ENCODE measurements at regions not wholly inside any gene's neighbourhood (a gene's known extent, or its start where the extent isn't known, plus 50 kb on each side); places are given as distances from the start of the nearest gene placed in this dataset.
"Not testable (repeated sequence)": the region's sequence is repeated elsewhere in the genome, so short reads cannot be mapped to it uniquely, and the experiment has no call there.

- no peaks in the 10 kb centered on the region for H3K27me3 ChIP-seq
- H3K4me1 ChIP-seq (ENCODE audit: control insufficient read depth in 1 of 2, insufficient read depth in 1 of 2, low read depth in 1 of 2, low read length in 1 of 2), result no peaks in the 10 kb centered on the region
- H3K27ac ChIP-seq, result no peak overlapping the region
- no peak for TF ChIP-seq CTCF (IDR thresholded peaks at IDR 0.05)
- no peaks in the 10 kb centered on the region for H3K9me3 ChIP-seq
- no peaks in the 10 kb centered on the region for H3K36me3 ChIP-seq
- no peak overlapping the region for H3K4me3 ChIP-seq (ENCODE audit: low read depth in 1 of 2, low read length in 1 of 2)
Observed at GRCh38 chr1:80158771-80159170, 1152.2 kb upstream of the ADGRL4 start.

- no peaks in the 10 kb centered on the region for H3K9me3 ChIP-seq
- H3K27ac ChIP-seq, result no peak overlapping the region
- H3K4me1 ChIP-seq (ENCODE audit: control insufficient read depth in 1 of 2, insufficient read depth in 1 of 2, low read depth in 1 of 2, low read length in 1 of 2), result no peaks in the 10 kb centered on the region
- H3K4me3 ChIP-seq (ENCODE audit: low read depth in 1 of 2, low read length in 1 of 2), result no peak overlapping the region
- H3K27me3 ChIP-seq, result no peaks in the 10 kb centered on the region
- H3K36me3 ChIP-seq, result no peaks in the 10 kb centered on the region
- TF ChIP-seq CTCF (IDR thresholded peaks at IDR 0.05), result no peak
Observed at GRCh38 chr1:80158266-80158665, 1151.7 kb upstream of the ADGRL4 start.

GRCh38 chr1:80155371-80155770, 1148.8 kb upstream of the ADGRL4 start:
- TF ChIP-seq CTCF (IDR thresholded peaks at IDR 0.05), result no peak
- Histone ChIP-seq H3K4me1 (ENCODE audit: control insufficient read depth in 1 of 2, insufficient read depth in 1 of 2, low read depth in 1 of 2, low read length in 1 of 2) (no peaks in the 10 kb centered on the region), H3K9me3 (no peaks in the 10 kb centered on the region), H3K27me3 (no peaks in the 10 kb centered on the region), H3K27ac (no peak overlapping the region), H3K4me3 (ENCODE audit: low read depth in 1 of 2, low read length in 1 of 2) (no peak overlapping the region), H3K36me3 (no peaks in the 10 kb centered on the region)

- Histone ChIP-seq H3K9me3 (no peaks in the 10 kb centered on the region), H3K27me3 (no peaks in the 10 kb centered on the region), H3K27ac (no peak overlapping the region), H3K36me3 (no peaks in the 10 kb centered on the region), H3K4me3 (ENCODE audit: low read depth in 1 of 2, low read length in 1 of 2) (no peak overlapping the region), H3K4me1 (ENCODE audit: control insufficient read depth in 1 of 2, insufficient read depth in 1 of 2, low read depth in 1 of 2, low read length in 1 of 2) (no peaks in the 10 kb centered on the region)
- TF ChIP-seq CTCF (IDR thresholded peaks at IDR 0.05), result no peak
Observed at GRCh38 chr1:80154176-80154575, 1147.6 kb upstream of the ADGRL4 start.

GRCh38 chr1:80153762-80154161, 1147.2 kb upstream of the ADGRL4 start:
- no peak overlapping the region for H3K27ac ChIP-seq
- H3K27me3 ChIP-seq, result no peaks in the 10 kb centered on the region
- TF ChIP-seq CTCF (IDR thresholded peaks at IDR 0.05), result no peak
- H3K4me1 ChIP-seq (ENCODE audit: control insufficient read depth in 1 of 2, insufficient read depth in 1 of 2, low read depth in 1 of 2, low read length in 1 of 2), result no peaks in the 10 kb centered on the region
- H3K9me3 ChIP-seq, result no peaks in the 10 kb centered on the region
- no peak overlapping the region for H3K4me3 ChIP-seq (ENCODE audit: low read depth in 1 of 2, low read length in 1 of 2)
- no peaks in the 10 kb centered on the region for H3K36me3 ChIP-seq

GRCh38 chr1:80143361-80143760, 1136.8 kb upstream of the ADGRL4 start:
- Histone ChIP-seq H3K27me3 (no peaks in the 10 kb centered on the region), H3K9me3 (no peaks in the 10 kb centered on the region), H3K4me1 (ENCODE audit: control insufficient read depth in 1 of 2, insufficient read depth in 1 of 2, low read depth in 1 of 2, low read length in 1 of 2) (no peaks in the 10 kb centered on the region), H3K4me3 (ENCODE audit: low read depth in 1 of 2, low read length in 1 of 2) (no peak overlapping the region), H3K27ac (no peak overlapping the region), H3K36me3 (no peaks in the 10 kb centered on the region)
- no peak for TF ChIP-seq CTCF (IDR thresholded peaks at IDR 0.05)

GRCh38 chr1:80137946-80138602, 1131.5 kb upstream of the ADGRL4 start:
- not testable (repeated sequence) for H3K4me1 ChIP-seq (ENCODE audit: control insufficient read depth in 1 of 2, insufficient read depth in 1 of 2, low read depth in 1 of 2, low read length in 1 of 2); H3K4me3 ChIP-seq (ENCODE audit: low read depth in 1 of 2, low read length in 1 of 2); H3K36me3 ChIP-seq; H3K9me3 ChIP-seq; H3K27ac ChIP-seq; H3K27me3 ChIP-seq

All from neutrophil (primary cell).